ENCODE measurements at regions not wholly inside any gene's neighbourhood (a gene's known extent, or its start where the extent isn't known, plus 50 kb on each side); places are given as distances from the start of the nearest gene placed in this dataset.
A peak's percentile ranks its signal among the peaks of the same experiment; 100 is the strongest.

DNA sequence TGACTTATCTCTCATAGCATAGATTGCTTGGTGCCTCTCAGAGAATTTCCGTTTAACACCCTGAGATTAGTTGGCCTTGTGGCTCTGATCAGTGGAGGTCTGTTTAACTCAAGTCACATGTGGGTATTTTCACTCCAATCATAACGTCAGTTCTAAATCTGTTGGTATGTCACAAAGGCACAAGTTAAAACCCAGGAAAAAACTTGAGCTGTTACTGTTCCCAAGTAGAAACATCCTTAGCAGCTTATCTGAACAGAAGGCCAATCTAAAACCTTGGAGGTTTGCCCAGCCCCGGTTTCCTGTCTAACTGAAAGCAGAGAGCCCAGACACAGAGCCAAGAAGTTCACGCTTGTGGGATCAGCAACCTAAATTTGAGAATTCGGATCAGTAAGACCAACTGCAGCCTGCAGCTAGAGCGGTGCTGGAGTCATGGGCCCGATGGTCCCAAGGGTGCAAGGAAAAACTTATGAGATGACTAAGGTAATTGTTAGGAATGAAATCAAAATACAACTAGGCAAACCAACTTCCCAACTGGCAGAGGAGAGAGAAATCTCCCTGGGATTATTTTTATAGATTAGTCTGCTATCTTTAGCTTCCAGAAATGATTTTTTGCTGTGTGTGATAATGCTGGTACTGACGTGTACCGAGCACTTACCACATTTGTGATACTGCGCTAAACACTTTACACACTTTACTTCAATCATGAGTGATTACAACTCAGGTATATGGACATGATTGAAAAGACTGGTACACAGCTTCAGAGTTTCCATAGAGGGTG lies 90.2 kb upstream of the C1orf21 start:
- Histone ChIP-seq H3K4me2 (ENCODE audit: insufficient read depth, insufficient read length, low read length) (no peak overlapping the region), H2AFZ (ENCODE audit: low read length) (no peak overlapping the region), H4K8ac (replicated peaks; ENCODE audit: insufficient read length, low read depth, low read length) (no peak overlapping the region), H4K5ac (ENCODE audit: insufficient read length, low read depth, low read length) (no peak overlapping the region), H4K91ac (ENCODE audit: insufficient read length, low read depth, low read length) (no peak overlapping the region), H3K79me2 (ENCODE audit: insufficient read depth, low read length) (no peaks in the 10 kb centered on the region), H2BK120ac (ENCODE audit: low read depth, low read length, poor library complexity, severe bottlenecking) (no peak overlapping the region), H2BK12ac (ENCODE audit: insufficient read length, low read depth, low read length) (no peak overlapping the region), H3K14ac (ENCODE audit: insufficient read depth, low read length) (no peak overlapping the region), H3K18ac (ENCODE audit: insufficient read length, low read depth, low read length) (no peak overlapping the region), H3K79me1 (ENCODE audit: insufficient read depth, low read depth, low read length, poor library complexity, severe bottlenecking) (no peaks in the 10 kb centered on the region), H2BK5ac (ENCODE audit: insufficient read length, low read length) (no peak overlapping the region), H3K27ac (ENCODE audit: insufficient read length, low read depth, low read length) (no peak overlapping the region), H3K27me3 (ENCODE audit: insufficient read depth, low read length) (no peaks in the 10 kb centered on the region), H3K4ac (ENCODE audit: low read depth, low read length) (no peak overlapping the region), H2BK15ac (ENCODE audit: low read depth, low read length) (no peak overlapping the region), H3K9ac (ENCODE audit: extremely low read depth, insufficient read length, low read length) (no peak overlapping the region), H2AK5ac (ENCODE audit: insufficient read length, low read length) (no peak overlapping the region), H3K9me3 (ENCODE audit: control insufficient read depth, low read depth, low read length) (peaks cover under 1% of the 10 kb centered on the region), H3K23ac (ENCODE audit: insufficient read length, low read depth, low read length) (no peak overlapping the region), H3K56ac (ENCODE audit: insufficient read length, low read depth, low read length) (no peak overlapping the region), H3K23me2 (ENCODE audit: insufficient read length, low read depth, low read length, poor library complexity, severe bottlenecking) (no peaks in the 10 kb centered on the region), H2BK20ac (ENCODE audit: low read depth, low read length, poor library complexity, severe bottlenecking) (no peak overlapping the region), H3T11ph (ENCODE audit: low read length) (no peak overlapping the region), H3K4me1 (ENCODE audit: insufficient read depth, low read length) (no peaks in the 10 kb centered on the region), H4K20me1 (ENCODE audit: control insufficient read depth, insufficient read depth, insufficient read length) (no peaks in the 10 kb centered on the region)
- TF ChIP-seq, protein P1, sequence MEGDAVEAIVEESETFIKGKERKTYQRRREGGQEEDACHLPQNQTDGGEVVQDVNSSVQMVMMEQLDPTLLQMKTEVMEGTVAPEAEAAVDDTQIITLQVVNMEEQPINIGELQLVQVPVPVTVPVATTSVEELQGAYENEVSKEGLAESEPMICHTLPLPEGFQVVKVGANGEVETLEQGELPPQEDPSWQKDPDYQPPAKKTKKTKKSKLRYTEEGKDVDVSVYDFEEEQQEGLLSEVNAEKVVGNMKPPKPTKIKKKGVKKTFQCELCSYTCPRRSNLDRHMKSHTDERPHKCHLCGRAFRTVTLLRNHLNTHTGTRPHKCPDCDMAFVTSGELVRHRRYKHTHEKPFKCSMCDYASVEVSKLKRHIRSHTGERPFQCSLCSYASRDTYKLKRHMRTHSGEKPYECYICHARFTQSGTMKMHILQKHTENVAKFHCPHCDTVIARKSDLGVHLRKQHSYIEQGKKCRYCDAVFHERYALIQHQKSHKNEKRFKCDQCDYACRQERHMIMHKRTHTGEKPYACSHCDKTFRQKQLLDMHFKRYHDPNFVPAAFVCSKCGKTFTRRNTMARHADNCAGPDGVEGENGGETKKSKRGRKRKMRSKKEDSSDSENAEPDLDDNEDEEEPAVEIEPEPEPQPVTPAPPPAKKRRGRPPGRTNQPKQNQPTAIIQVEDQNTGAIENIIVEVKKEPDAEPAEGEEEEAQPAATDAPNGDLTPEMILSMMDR (conservative IDR thresholded peaks at IDR 0.05): no peak
- peaks cover 5 to 8% of the 10 kb centered on the region in 2 experiments for H3K9me3 Mint-ChIP-seq
- no peak overlapping the region for H3K4me3 Mint-ChIP-seq
- peak overlapping the region in 1 of 3 experiments; percentile 79; a peak in 1 of 7 replicates for H3K27ac Mint-ChIP-seq
- no CpG with 5 or more reads among the region's 10 CpGs for WGBS (ENCODE audit: extremely low coverage, insufficient read length, low lambda C conversion rate)
- H3K27me3 Mint-ChIP-seq (ENCODE audit: low read depth): no peaks in the 10 kb centered on the region
- no peak for DNase-seq
- H3K36me3 Mint-ChIP-seq (ENCODE audit: insufficient read depth in 1 of 3, low read depth in 3 of 3): peaks cover 4 to 7% (median 5%) of the 10 kb centered on the region in 3 experiments; a peak in 4 of 7 replicates
- H3K4me1 Mint-ChIP-seq: peaks cover 7 to 9% of the 10 kb centered on the region in 2 experiments
